GM06990 (cell line): ENCODE measurements at regions not wholly inside any gene's neighbourhood (a gene's known extent, or its start where the extent isn't known, plus 50 kb on each side); places are given as distances from the start of the nearest gene placed in this dataset.

ENCODE experiments used
- DNase-seq: peaks from one replicate; pipeline ENCODE4 v3.0.0-alpha.2; 2011; ENCODE audit not compliant: insufficient read length; ENCODE audit errors: extremely low read depth
- H3K27me3 ChIP-seq: replicated peaks from 2 replicates; pipeline ENCODE4 v1.6.0; 2011; ENCODE audit warnings: low read length; ENCODE audit not compliant: control insufficient read depth, insufficient read depth
- H3K36me3 ChIP-seq: 2 replicates; pipeline ENCODE4 v1.5.1; 2011; ENCODE audit warnings: low read length; ENCODE audit not compliant: control insufficient read depth, insufficient read depth
- H3K4me3 ChIP-seq: replicated peaks from 2 replicates; pipeline ENCODE4 v1.5.1; 2011; ENCODE audit warnings: low read depth, mild to moderate bottlenecking, control low read depth, low read length
- CTCF ChIP-seq: IDR thresholded peaks from 2 replicates; pipeline ENCODE4 v1.5.1; 2011; ENCODE audit warnings: low read length, control low read depth, mild to moderate bottlenecking, inconsistent platforms; ENCODE audit not compliant: insufficient read depth, poor library complexity, severe bottlenecking

- Histone ChIP-seq H3K36me3 (no peaks in the 10 kb centered on the region), H3K4me3 (no peak overlapping the region), H3K27me3 (no peaks in the 10 kb centered on the region; the same call in 1 of the 2 replicates)
- DNase-seq, result no peak
- TF ChIP-seq CTCF, result no peak
Measured at GRCh38 chr3:55178336-55178735, 250.5 kb upstream of the LRTM1 start.

GRCh38 chr3:55177749-55178148 is 249.9 kb upstream of the LRTM1 start:
- no peak for TF ChIP-seq CTCF
- Histone ChIP-seq H3K4me3 (no peak overlapping the region), H3K36me3 (no peaks in the 10 kb centered on the region), H3K27me3 (no peaks in the 10 kb centered on the region; the same call in 1 of the 2 replicates)
- no peak for DNase-seq

GRCh38 chr3:55175423-55175822 is 247.6 kb upstream of the LRTM1 start:
- Histone ChIP-seq H3K36me3 (no peaks in the 10 kb centered on the region), H3K4me3 (no peak overlapping the region), H3K27me3 (no peaks in the 10 kb centered on the region; the same call in 1 of the 2 replicates)
- no peak for DNase-seq
- TF ChIP-seq CTCF, result no peak

GRCh38 chr3:55174747-55175146 is 246.9 kb upstream of the LRTM1 start:
- Histone ChIP-seq H3K36me3 (no peaks in the 10 kb centered on the region), H3K4me3 (no peak overlapping the region), H3K27me3 (no peaks in the 10 kb centered on the region; the same call in 1 of the 2 replicates)
- DNase-seq, result no peak
- no peak for TF ChIP-seq CTCF

- Histone ChIP-seq H3K36me3 (no peaks in the 10 kb centered on the region), H3K27me3 (no peaks in the 10 kb centered on the region; the same call in 1 of the 2 replicates), H3K4me3 (no peak overlapping the region)
- no peak for TF ChIP-seq CTCF
- DNase-seq, result no peak
Measured at GRCh38 chr3:55173504-55173903, 245.6 kb upstream of the LRTM1 start.

- no peak overlapping the region for H3K4me3 ChIP-seq
- H3K27me3 ChIP-seq, result no peaks in the 10 kb centered on the region; the same call in 1 of the 2 replicates
- H3K36me3 ChIP-seq, result no peaks in the 10 kb centered on the region
- DNase-seq, result no peak
- TF ChIP-seq CTCF, result no peak
Measured at GRCh38 chr3:55172913-55173312, 245.1 kb upstream of the LRTM1 start.
